ENCODE measurements at regions not wholly inside any gene's neighbourhood (a gene's known extent, or its start where the extent isn't known, plus 50 kb on each side); places are given as distances from the start of the nearest gene placed in this dataset.

GRCh38 chr6:14367296-14367695, 249.7 kb downstream of the CD83 start:
- no peak for TF ChIP-seq CTCF (conservative IDR thresholded peaks at IDR 0.05 in 1 of 2, IDR thresholded peaks at IDR 0.05 in 1 of 2; ENCODE audit: low read depth in 1 of 2, low read length in 2 of 2)
- TF ChIP-seq EZH2 (IDR thresholded peaks at IDR 0.05; ENCODE audit: low read length, missing control alignments), result no peak
